Tibial nerve (tissue), 4 donors: ENCODE measurements at regions not wholly inside any gene's neighbourhood (a gene's known extent, or its start where the extent isn't known, plus 50 kb on each side); places are given as distances from the start of the nearest gene placed in this dataset.

ENCODE experiments used
- DNase-seq, 2 donors: peaks; one replicate each; pipeline ENCODE4 v3.0.0-alpha.2; 2019; ENCODE audit warnings: low spot score in 2 of 2
- H3K27ac ChIP-seq, 4 donors: fragments of 200-600 bp; sonication (generic) in 3 of 4; one replicate each; pipeline ENCODE4 v1.5.1; 2017 to 2019; ENCODE audit warnings: mild to moderate bottlenecking in 1 of 4
- H3K27me3 ChIP-seq, 2 donors: fragments of 200-600 bp; sonication (generic) in 1 of 2; one replicate each; pipeline versions ENCODE4 v1.5.1 to v1.6.0; 2017 to 2019
- H3K36me3 ChIP-seq, 3 donors: fragments of 200-600 bp; sonication (generic); one replicate each; pipeline ENCODE4 v1.5.1; 2018 to 2019
- H3K4me1 ChIP-seq, 4 donors: fragments of 200-600 bp; sonication (generic) in 3 of 4; one replicate each; pipeline ENCODE4 v1.5.1; 2017 to 2019
- H3K4me3 ChIP-seq, 4 donors: fragments of 200-600 bp; sonication (generic) in 3 of 4; one replicate each; pipeline ENCODE4 v1.5.1; 2017 to 2019; ENCODE audit warnings: mild to moderate bottlenecking in 1 of 4, moderate library complexity in 1 of 4
- H3K9me3 ChIP-seq, 4 donors: fragments of 200-600 bp; sonication (generic) in 3 of 4; one replicate each; pipeline ENCODE4 v1.5.1; 2017 to 2019
- EP300 ChIP-seq, 2 donors: sonication (generic); formaldehyde crosslinking; IDR thresholded peaks; one replicate each; pipeline ENCODE4 v1.6.1; 2017; ENCODE audit warnings: antibody characterized with exemption in 2 of 2, mild to moderate bottlenecking in 1 of 2
- POLR2A ChIP-seq, 2 donors: fragments of 450-650 bp; IDR thresholded peaks; one replicate each; pipeline ENCODE4 v1.6.1; 2017; ENCODE audit warnings: antibody characterized with exemption in 2 of 2, mild to moderate bottlenecking in 2 of 2, moderate library complexity in 2 of 2
- WGBS, 2 donors: methylation state at CpG; one replicate each; pipeline ENCODE4 v1.1.5; 2018; 5-methylcytosine and 5-hydroxymethylcytosine counted together
- TF ChIP-seq, protein P1 (sequence below), 5 experiments: fragments of 200-600 bp in 3 of 5; fragments of 450-650 bp in 2 of 5; sonication (generic) in 3 of 5; IDR thresholded peaks; one replicate each; pipeline ENCODE4 v1.5.1; 2016 to 2019; ENCODE audit warnings: antibody characterized with exemption in 5 of 5, mild to moderate bottlenecking in 3 of 5, moderate library complexity in 2 of 5

GRCh38 chr1:72535470-72535869, 253.1 kb upstream of the NEGR1 start:
- 89 to 92% methylated on average over 2 of the region's 2 CpGs for WGBS, 2 donors
- Histone ChIP-seq H3K27ac (no peak overlapping the region), H3K27me3 (no peaks in the 10 kb centered on the region), H3K36me3 (no peaks in the 10 kb centered on the region), H3K4me3 (no peak overlapping the region), H3K9me3 (peaks cover 0 to 8% (median 0%) of the 10 kb centered on the region in 4 donors), H3K4me1 (no peaks in the 10 kb centered on the region)
- TF ChIP-seq POLR2A (IDR thresholded peaks at IDR 0.05), result no peak
- TF ChIP-seq, protein P1, sequence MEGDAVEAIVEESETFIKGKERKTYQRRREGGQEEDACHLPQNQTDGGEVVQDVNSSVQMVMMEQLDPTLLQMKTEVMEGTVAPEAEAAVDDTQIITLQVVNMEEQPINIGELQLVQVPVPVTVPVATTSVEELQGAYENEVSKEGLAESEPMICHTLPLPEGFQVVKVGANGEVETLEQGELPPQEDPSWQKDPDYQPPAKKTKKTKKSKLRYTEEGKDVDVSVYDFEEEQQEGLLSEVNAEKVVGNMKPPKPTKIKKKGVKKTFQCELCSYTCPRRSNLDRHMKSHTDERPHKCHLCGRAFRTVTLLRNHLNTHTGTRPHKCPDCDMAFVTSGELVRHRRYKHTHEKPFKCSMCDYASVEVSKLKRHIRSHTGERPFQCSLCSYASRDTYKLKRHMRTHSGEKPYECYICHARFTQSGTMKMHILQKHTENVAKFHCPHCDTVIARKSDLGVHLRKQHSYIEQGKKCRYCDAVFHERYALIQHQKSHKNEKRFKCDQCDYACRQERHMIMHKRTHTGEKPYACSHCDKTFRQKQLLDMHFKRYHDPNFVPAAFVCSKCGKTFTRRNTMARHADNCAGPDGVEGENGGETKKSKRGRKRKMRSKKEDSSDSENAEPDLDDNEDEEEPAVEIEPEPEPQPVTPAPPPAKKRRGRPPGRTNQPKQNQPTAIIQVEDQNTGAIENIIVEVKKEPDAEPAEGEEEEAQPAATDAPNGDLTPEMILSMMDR (IDR thresholded peaks at IDR 0.05), result no peak
- TF ChIP-seq EP300 (IDR thresholded peaks at IDR 0.05), result no peak
- no peak for DNase-seq

GRCh38 chr1:72530646-72531045, 248.3 kb upstream of the NEGR1 start:
- no peaks in the 10 kb centered on the region for H3K4me1 ChIP-seq
- H3K27ac ChIP-seq, result no peak overlapping the region
- no peaks in the 10 kb centered on the region for H3K27me3 ChIP-seq
- H3K36me3 ChIP-seq, result no peaks in the 10 kb centered on the region
- peaks cover 0 to 15% (median 0%) of the 10 kb centered on the region in 4 donors for H3K9me3 ChIP-seq
- 90 to 97% methylated on average over 1 of the region's 1 CpG for WGBS, 2 donors
- no peak overlapping the region for H3K4me3 ChIP-seq
- TF ChIP-seq, protein P1 (IDR thresholded peaks at IDR 0.05), result no peak
- TF ChIP-seq POLR2A (IDR thresholded peaks at IDR 0.05) (no peak), EP300 (IDR thresholded peaks at IDR 0.05) (no peak)
- no peak for DNase-seq

- WGBS, 2 donors, result 64 to 88% methylated on average over 4 of the region's 4 CpGs
- H3K4me1 ChIP-seq, result no peaks in the 10 kb centered on the region
- DNase-seq, result no peak
- peaks cover 0 to 15% (median 0%) of the 10 kb centered on the region in 4 donors for H3K9me3 ChIP-seq
- H3K27ac ChIP-seq, result no peak overlapping the region
- no peaks in the 10 kb centered on the region for H3K27me3 ChIP-seq
- TF ChIP-seq POLR2A (IDR thresholded peaks at IDR 0.05) (no peak), EP300 (IDR thresholded peaks at IDR 0.05) (no peak)
- TF ChIP-seq, protein P1 (IDR thresholded peaks at IDR 0.05), result no peak
- H3K4me3 ChIP-seq, result no peak overlapping the region
- no peaks in the 10 kb centered on the region for H3K36me3 ChIP-seq
Measured at GRCh38 chr1:72526926-72527325, 244.6 kb upstream of the NEGR1 start.

DNA sequence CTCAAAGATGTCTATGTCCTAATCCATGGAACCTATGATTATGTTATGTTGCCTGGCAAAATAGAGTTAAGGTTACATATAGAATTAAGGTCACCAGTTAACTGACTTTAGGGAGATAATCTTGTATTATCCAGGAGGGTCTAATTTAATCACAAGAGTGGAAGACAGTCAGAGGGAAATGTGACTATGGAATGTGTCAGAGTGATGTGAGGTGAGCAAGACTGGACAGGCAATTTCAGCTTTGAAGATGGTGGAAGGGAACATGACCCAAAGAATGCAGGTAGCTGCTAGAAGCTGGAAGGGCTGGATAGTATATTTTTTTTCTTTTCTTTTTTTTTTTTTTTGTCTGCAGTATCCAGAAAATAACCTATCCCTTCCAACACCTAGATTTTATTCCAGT, 241.7 kb upstream of the NEGR1 start:
- TF ChIP-seq, protein P1 (IDR thresholded peaks at IDR 0.05), result no peak
- TF ChIP-seq EP300 (IDR thresholded peaks at IDR 0.05) (no peak), POLR2A (IDR thresholded peaks at IDR 0.05) (no peak)
- Histone ChIP-seq H3K36me3 (no peaks in the 10 kb centered on the region), H3K27me3 (no peaks in the 10 kb centered on the region), H3K27ac (no peak overlapping the region), H3K4me1 (no peaks in the 10 kb centered on the region), H3K9me3 (no peaks in the 10 kb centered on the region), H3K4me3 (no peak overlapping the region)
- no peak for DNase-seq

- no peak for TF ChIP-seq EP300 (IDR thresholded peaks at IDR 0.05)
- TF ChIP-seq POLR2A (IDR thresholded peaks at IDR 0.05), result no peak
- TF ChIP-seq, protein P1 (IDR thresholded peaks at IDR 0.05), result no peak
- Histone ChIP-seq H3K36me3 (no peaks in the 10 kb centered on the region), H3K27ac (no peak overlapping the region), H3K4me3 (no peak overlapping the region), H3K4me1 (no peaks in the 10 kb centered on the region), H3K9me3 (no peaks in the 10 kb centered on the region), H3K27me3 (no peaks in the 10 kb centered on the region)
- WGBS, 2 donors, result 78 to 82% methylated on average over 2 of the region's 2 CpGs
- DNase-seq, result no peak
Measured at GRCh38 chr1:72521659-72522058, 239.3 kb upstream of the NEGR1 start.
